ENCODE measurements at regions not wholly inside any gene's neighbourhood (a gene's known extent, or its start where the extent isn't known, plus 50 kb on each side); places are given as distances from the start of the nearest gene placed in this dataset.

- WGBS, 2 donors, result 85 to 88% methylated on average over 5 of the region's 5 CpGs
- no peak for DNase-seq (ENCODE audit: low spot score in 2 of 2)
- TF ChIP-seq CTCF (IDR thresholded peaks at IDR 0.05) (no peak), EP300 (IDR thresholded peaks at IDR 0.05) (no peak), POLR2A (IDR thresholded peaks at IDR 0.05) (no peak)
- H3K27me3 ChIP-seq, result no peaks in the 10 kb centered on the region
- no peak overlapping the region for H3K4me3 ChIP-seq
- peaks cover 0 to 10% (median 0%) of the 10 kb centered on the region in 4 donors for H3K9me3 ChIP-seq
- H3K36me3 ChIP-seq, result no peaks in the 10 kb centered on the region
- H3K4me1 ChIP-seq, result peaks cover 0 to 12% (median 0%) of the 10 kb centered on the region in 4 donors
- peak overlapping the region in 1 of 4 donors; percentile 67 for H3K27ac ChIP-seq
These were observed 279.4 kb upstream of the LYZL1 start for GRCh38 chr10:29009464-29009863.

GRCh38 chr10:29011516-29011915 is 277.4 kb upstream of the LYZL1 start:
- no peak for TF ChIP-seq POLR2A (IDR thresholded peaks at IDR 0.05)
- TF ChIP-seq EP300 (IDR thresholded peaks at IDR 0.05), result no peak
- no peak for TF ChIP-seq CTCF (IDR thresholded peaks at IDR 0.05)
- peaks cover 0 to 12% (median 0%) of the 10 kb centered on the region in 4 donors for H3K4me1 ChIP-seq
- H3K9me3 ChIP-seq, result peaks cover 0 to 10% (median 0%) of the 10 kb centered on the region in 4 donors
- H3K27ac ChIP-seq, result no peak overlapping the region
- H3K27me3 ChIP-seq, result no peaks in the 10 kb centered on the region
- H3K36me3 ChIP-seq, result no peaks in the 10 kb centered on the region
- DNase-seq (ENCODE audit: low spot score in 2 of 2), result no peak
- H3K4me3 ChIP-seq, result no peak overlapping the region
- 21 to 23% methylated on average over 4 of the region's 4 CpGs for WGBS, 2 donors

GRCh38 chr10:29012926-29013554 is 275.8 kb upstream of the LYZL1 start:
- Histone ChIP-seq H3K9me3 (peaks cover 0 to 8% (median 0%) of the 10 kb centered on the region in 4 donors), H3K4me3 (no peak overlapping the region), H3K4me1 (peaks cover 0 to 12% (median 0%) of the 10 kb centered on the region in 4 donors), H3K36me3 (no peaks in the 10 kb centered on the region), H3K27ac (no peak overlapping the region), H3K27me3 (no peaks in the 10 kb centered on the region)
- TF ChIP-seq EP300 (IDR thresholded peaks at IDR 0.05), result no peak
- TF ChIP-seq POLR2A (IDR thresholded peaks at IDR 0.05), result no peak
- TF ChIP-seq CTCF (IDR thresholded peaks at IDR 0.05), result no peak
- no peak for DNase-seq (ENCODE audit: low spot score in 2 of 2)
- 70 to 78% methylated on average over 9 of the region's 9 CpGs for WGBS, 2 donors

- H3K36me3 ChIP-seq, result no peaks in the 10 kb centered on the region
- TF ChIP-seq EP300 (IDR thresholded peaks at IDR 0.05) (no peak), POLR2A (IDR thresholded peaks at IDR 0.05) (no peak), CTCF (IDR thresholded peaks at IDR 0.05) (no peak)
- no peaks in the 10 kb centered on the region for H3K27me3 ChIP-seq
- DNase-seq (ENCODE audit: low spot score in 2 of 2), result no peak
- H3K4me1 ChIP-seq, result no peaks in the 10 kb centered on the region
- H3K27ac ChIP-seq, result no peak overlapping the region
- peaks cover 0 to 8% (median 0%) of the 10 kb centered on the region in 4 donors for H3K9me3 ChIP-seq
- WGBS, 2 donors, result 61 to 66% methylated on average over 3 of the region's 3 CpGs
- H3K4me3 ChIP-seq, result no peak overlapping the region
These were observed 267.3 kb upstream of the LYZL1 start for GRCh38 chr10:29021591-29021990.

- Histone ChIP-seq H3K9me3 (peaks cover 0 to 1% (median 0%) of the 10 kb centered on the region in 4 donors), H3K36me3 (no peaks in the 10 kb centered on the region), H3K27me3 (no peaks in the 10 kb centered on the region), H3K4me1 (no peaks in the 10 kb centered on the region), H3K27ac (no peak overlapping the region), H3K4me3 (no peak overlapping the region)
- 73 to 74% methylated on average over 9 of the region's 9 CpGs for WGBS, 2 donors
- TF ChIP-seq CTCF (IDR thresholded peaks at IDR 0.05) (no peak), EP300 (IDR thresholded peaks at IDR 0.05) (no peak), POLR2A (IDR thresholded peaks at IDR 0.05) (no peak)
- DNase-seq (ENCODE audit: low spot score in 2 of 2), result no peak
These were observed 266.4 kb upstream of the LYZL1 start for GRCh38 chr10:29022513-29022912.

Data from tibial nerve (tissue), 4 donors.